ENCODE measurements at regions not wholly inside any gene's neighbourhood (a gene's known extent, or its start where the extent isn't known, plus 50 kb on each side); places are given as distances from the start of the nearest gene placed in this dataset.

GRCh38 chr6:15026832-15027231 is 219.0 kb upstream of the JARID2 start (continued):
- TF ChIP-seq ZNF816 (CRISPR knock-in tag; IDR thresholded peaks at IDR 0.05; ENCODE audit: borderline replicate concordance) (0 out of 2 replicates have a peak, but pooled peaks have one; percentile 36), SALL1 (CRISPR knock-in tag; IDR thresholded peaks at IDR 0.05) (peak; percentile 84), SKIL (CRISPR knock-in tag; IDR thresholded peaks at IDR 0.05; ENCODE audit: borderline replicate concordance) (peak; percentile 38; the same call in 1 of the 2 replicates), ZNF331 (CRISPR knock-in tag; IDR thresholded peaks at IDR 0.05) (peak; percentile 49; the same call in 1 of the 2 replicates), ZNF569 (CRISPR knock-in tag; IDR thresholded peaks at IDR 0.05; ENCODE audit: borderline replicate concordance) (no peak), CREM (IDR thresholded peaks at IDR 0.05) (0 out of 2 replicates have a peak, but pooled peaks have one; percentile 19), CREM (CRISPR knock-in tag; IDR thresholded peaks at IDR 0.05) (no peak), YY1 (IDR thresholded peaks at IDR 0.05; ENCODE audit: insufficient read depth, insufficient replicate concordance, low read depth, low read length) (peak; percentile 62), BCL6 (CRISPR knock-in tag; IDR thresholded peaks at IDR 0.05) (peak; percentile 98), PAXIP1 (CRISPR knock-in tag; conservative IDR thresholded peaks at IDR 0.05) (0 out of 2 replicates have a peak, but pooled peaks have one; percentile 29), REST (IDR thresholded peaks at IDR 0.05; ENCODE audit: borderline replicate concordance in 1 of 2, low read depth in 1 of 2, low read length in 2 of 2) (no peak; a peak in 1 of 4 replicates), ATF7 (IDR thresholded peaks at IDR 0.05) (no peak), ATF7 (CRISPR knock-in tag; IDR thresholded peaks at IDR 0.05) (no peak), ZBTB10 (CRISPR knock-in tag; IDR thresholded peaks at IDR 0.05; ENCODE audit: borderline replicate concordance) (no peak), SRSF4 (IDR thresholded peaks at IDR 0.05; ENCODE audit: low read depth, low read length, poor library complexity, severe bottlenecking) (no peak), MTF2 (CRISPR knock-in tag; IDR thresholded peaks at IDR 0.05; ENCODE audit: borderline replicate concordance) (no peak), BRCA1 (CRISPR knock-in tag; IDR thresholded peaks at IDR 0.05) (no peak), HDAC6 (IDR thresholded peaks at IDR 0.05; ENCODE audit: low read depth, low read length) (no peak)

All from HepG2 (cell line).